ENCODE measurements at regions not wholly inside any gene's neighbourhood (a gene's known extent, or its start where the extent isn't known, plus 50 kb on each side); places are given as distances from the start of the nearest gene placed in this dataset.

GRCh38 chr6:142637624-142638351 is 307.2 kb downstream of the HIVEP2 start:
- POLR2A ChIA-PET = no interaction called here
- DNase-seq = no peak
- WGBS (ENCODE audit: low lambda C conversion rate) = 71% methylated on average over 10 of the region's 10 CpGs

GRCh38 chr6:142642651-142643050 is 302.3 kb downstream of the HIVEP2 start:
- H3K27ac ChIP-seq (ENCODE audit: low read depth in 2 of 2, low read length in 1 of 2) = no peak overlapping the region
- no peaks in the 10 kb centered on the region for H3K9me3 ChIP-seq
- H3K9ac ChIP-seq = no peak overlapping the region
- TF ChIP-seq EZH2phosphoT487 (IDR thresholded peaks at IDR 0.05; ENCODE audit: borderline replicate concordance, low read depth) (no peak), RFX5 (IDR thresholded peaks at IDR 0.05; ENCODE audit: low read length) (no peak), TAF1 (IDR thresholded peaks at IDR 0.05; ENCODE audit: borderline replicate concordance, low read depth, low read length) (no peak), FOXJ3 (CRISPR knock-in tag; IDR thresholded peaks at IDR 0.05) (no peak)
- H3K79me2 ChIP-seq (ENCODE audit: insufficient read depth) = no peaks in the 10 kb centered on the region
- 38% methylated on average over 1 of the region's 1 CpG for WGBS (ENCODE audit: low lambda C conversion rate)
- POLR2A ChIA-PET = no interaction called here
- H3K4me3 ChIP-seq (ENCODE audit: low read depth in 2 of 2, low read length in 1 of 2) = no peak overlapping the region
- no peaks in the 10 kb centered on the region for H3F3A ChIP-seq (replicated peaks; ENCODE audit: insufficient read depth)
- no peak overlapping the region for H2AFZ ChIP-seq (ENCODE audit: low read depth)
- H3K9me2 ChIP-seq = no peaks in the 10 kb centered on the region
- peaks cover 0 to 13% of the 10 kb centered on the region in 2 experiments; a peak in 2 of 4 replicates for H3K4me1 ChIP-seq (ENCODE audit: control insufficient read depth in 1 of 2, insufficient read depth in 2 of 2, low read depth in 1 of 2, low read length in 1 of 2)
- CTCF ChIA-PET = interaction anchor here (0.9 kb wide), 1 partner anchor 76 kb away, joined by 3 read pairs; no protein-coding TSS in a partner anchor
- no peaks in the 10 kb centered on the region for H3K36me3 ChIP-seq (replicated peaks in 1 of 2; ENCODE audit: control insufficient read depth in 1 of 2, insufficient read depth in 2 of 2, low read length in 1 of 2)
- H3K4me2 ChIP-seq = no peak overlapping the region
- no peaks in the 10 kb centered on the region for H3K27me3 ChIP-seq (ENCODE audit: insufficient read depth)
- DNase-seq = no peak
- H4K20me1 ChIP-seq (ENCODE audit: insufficient read depth) = no peaks in the 10 kb centered on the region

More at GRCh38 chr6:142637624-142638351, 307.2 kb downstream of the HIVEP2 start:
- Histone ChIP-seq H3K27me3 (ENCODE audit: insufficient read depth) (no peaks in the 10 kb centered on the region), H3K9me2 (no peaks in the 10 kb centered on the region), H3F3A (replicated peaks; ENCODE audit: insufficient read depth) (no peaks in the 10 kb centered on the region), H3K79me2 (ENCODE audit: insufficient read depth) (no peaks in the 10 kb centered on the region), H2AFZ (ENCODE audit: low read depth) (no peak overlapping the region), H3K4me3 (ENCODE audit: low read depth in 2 of 2, low read length in 1 of 2) (no peak overlapping the region), H4K20me1 (ENCODE audit: insufficient read depth) (no peaks in the 10 kb centered on the region), H3K27ac (ENCODE audit: low read depth in 2 of 2, low read length in 1 of 2) (no peak overlapping the region), H3K4me1 (ENCODE audit: control insufficient read depth in 1 of 2, insufficient read depth in 2 of 2, low read depth in 1 of 2, low read length in 1 of 2) (peaks cover 0 to 2% of the 10 kb centered on the region in 2 experiments; a peak in 2 of 4 replicates), H3K36me3 (replicated peaks in 1 of 2; ENCODE audit: control insufficient read depth in 1 of 2, insufficient read depth in 2 of 2, low read length in 1 of 2) (no peaks in the 10 kb centered on the region), H3K9ac (no peak overlapping the region), H3K4me2 (no peak overlapping the region), H3K9me3 (no peaks in the 10 kb centered on the region)
- TF ChIP-seq TAF1 (IDR thresholded peaks at IDR 0.05; ENCODE audit: borderline replicate concordance, low read depth, low read length) = no peak
- no peak for TF ChIP-seq RAD21 (IDR thresholded peaks at IDR 0.05; ENCODE audit: low read length)
- TF ChIP-seq TEAD4 (IDR thresholded peaks at IDR 0.05; ENCODE audit: borderline replicate concordance, insufficient read depth) = no peak
- CTCF ChIA-PET = no interaction called here

GRCh38 chr6:142644866-142645265 is 300.1 kb downstream of the HIVEP2 start:
- Histone ChIP-seq H3K4me3 (ENCODE audit: low read depth in 2 of 2, low read length in 1 of 2) (no peak overlapping the region), H3K9ac (no peak overlapping the region), H3K9me3 (no peaks in the 10 kb centered on the region), H3K27me3 (ENCODE audit: insufficient read depth) (no peaks in the 10 kb centered on the region), H3K9me2 (no peaks in the 10 kb centered on the region), H3K27ac (ENCODE audit: low read depth in 2 of 2, low read length in 1 of 2) (no peak overlapping the region), H3F3A (replicated peaks; ENCODE audit: insufficient read depth) (no peaks in the 10 kb centered on the region), H3K36me3 (replicated peaks in 1 of 2; ENCODE audit: control insufficient read depth in 1 of 2, insufficient read depth in 2 of 2, low read length in 1 of 2) (no peaks in the 10 kb centered on the region), H3K79me2 (ENCODE audit: insufficient read depth) (no peaks in the 10 kb centered on the region), H4K20me1 (ENCODE audit: insufficient read depth) (no peaks in the 10 kb centered on the region), H2AFZ (ENCODE audit: low read depth) (no peak overlapping the region), H3K4me2 (no peak overlapping the region), H3K4me1 (ENCODE audit: control insufficient read depth in 1 of 2, insufficient read depth in 2 of 2, low read depth in 1 of 2, low read length in 1 of 2) (peaks cover 0 to 14% of the 10 kb centered on the region in 2 experiments; a peak in 2 of 4 replicates)
- ChIA-PET CTCF (no interaction called here), POLR2A (no interaction called here)
- TF ChIP-seq RFX5 (IDR thresholded peaks at IDR 0.05; ENCODE audit: low read length) (no peak), USF1 (IDR thresholded peaks at IDR 0.05; ENCODE audit: borderline replicate concordance, low read depth) (no peak), GABPA (IDR thresholded peaks at IDR 0.05; ENCODE audit: low read depth) (no peak), REST (IDR thresholded peaks at IDR 0.05; ENCODE audit: low read depth, low read length) (no peak), JUND (IDR thresholded peaks at IDR 0.05) (no peak), ELF1 (IDR thresholded peaks at IDR 0.05) (no peak)
- WGBS (ENCODE audit: low lambda C conversion rate) = 50% methylated on average over 3 of the region's 3 CpGs
- no peak for DNase-seq

All from SK-N-SH (cell line).